Activated naive CD4-positive, alpha-beta T cell treated with anti-CD3 and anti-CD28 coated beads, Interleukin-2, amount 50 U/mL, for 72 hours (primary cell): ENCODE measurements at regions not wholly inside any gene's neighbourhood (a gene's known extent, or its start where the extent isn't known, plus 50 kb on each side); places are given as distances from the start of the nearest gene placed in this dataset.

Experiments
- ATAC-seq, 2 donors: fragments of 150-1000 bp; cut with Tn5 transposase; 2 replicates each; pipeline ENCODE4 v1.10.0; 2021; ENCODE audit warnings: mild to moderate bottlenecking in 2 of 2, moderate library complexity in 2 of 2
- DNase-seq, 2 donors: peaks; one replicate each; pipeline ENCODE4 v3.0.0; 2021 to 2022; ENCODE audit warnings: low spot score in 2 of 2
- H3K27ac Mint-ChIP-seq, 2 donors: one replicate each; pipeline ENCODE4 v1.8.0; 2022; ENCODE audit warnings: mild to moderate bottlenecking in 2 of 2, mixed read lengths in 2 of 2
- H3K36me3 Mint-ChIP-seq, 2 donors: one replicate each; pipeline ENCODE4 v1.8.0; 2022; ENCODE audit warnings: mixed read lengths in 2 of 2
- H3K9me3 Mint-ChIP-seq, 2 donors: one replicate each; pipeline ENCODE4 v1.8.0; 2022; ENCODE audit warnings: mixed read lengths in 2 of 2

GRCh38 chr6:168736039-168736438 is 295.1 kb downstream of the SMOC2 start:
- H3K9me3 Mint-ChIP-seq: no peaks in the 10 kb centered on the region
- no peak for DNase-seq
- no peak for ATAC-seq
- peaks cover 0 to 13% of the 10 kb centered on the region in 2 donors for H3K36me3 Mint-ChIP-seq
- H3K27ac Mint-ChIP-seq: no peak overlapping the region

GRCh38 chr6:168735268-168735949 is 294.4 kb downstream of the SMOC2 start:
- ATAC-seq (no peak), DNase-seq (no peak)
- Mint-ChIP-seq H3K36me3 (peaks cover 0 to 13% of the 10 kb centered on the region in 2 donors), H3K27ac (no peak overlapping the region), H3K9me3 (no peaks in the 10 kb centered on the region)

GRCh38 chr6:168734523-168734922 is 293.5 kb downstream of the SMOC2 start:
- ATAC-seq: no peak
- peaks cover 0 to 13% of the 10 kb centered on the region in 2 donors for H3K36me3 Mint-ChIP-seq
- DNase-seq: no peak
- H3K9me3 Mint-ChIP-seq: no peaks in the 10 kb centered on the region
- no peak overlapping the region for H3K27ac Mint-ChIP-seq

- H3K36me3 Mint-ChIP-seq: peaks cover 0 to 13% of the 10 kb centered on the region in 2 donors
- DNase-seq (no peak), ATAC-seq (no peak)
- no peaks in the 10 kb centered on the region for H3K9me3 Mint-ChIP-seq
- H3K27ac Mint-ChIP-seq: no peak overlapping the region
Measured at GRCh38 chr6:168732676-168733075, 291.7 kb downstream of the SMOC2 start.

- H3K27ac Mint-ChIP-seq: no peak overlapping the region
- DNase-seq (no peak), ATAC-seq (no peak)
- no peaks in the 10 kb centered on the region for H3K36me3 Mint-ChIP-seq
- H3K9me3 Mint-ChIP-seq: no peaks in the 10 kb centered on the region
Measured at GRCh38 chr6:168730931-168731716, 290.1 kb downstream of the SMOC2 start.

GRCh38 chr6:168728056-168728455 is 287.1 kb downstream of the SMOC2 start:
- H3K9me3 Mint-ChIP-seq: peaks cover 4 to 6% of the 10 kb centered on the region in 2 donors
- ATAC-seq (no peak), DNase-seq (no peak)

GRCh38 chr6:168726312-168726856 is 285.4 kb downstream of the SMOC2 start:
- DNase-seq (no peak), ATAC-seq (no peak)
- Mint-ChIP-seq H3K9me3 (peaks cover 4 to 6% of the 10 kb centered on the region in 2 donors), H3K36me3 (peaks cover 0 to 6% of the 10 kb centered on the region in 2 donors), H3K27ac (no peak overlapping the region)

More at GRCh38 chr6:168728056-168728455, 287.1 kb downstream of the SMOC2 start:
- Mint-ChIP-seq H3K27ac (no peak overlapping the region), H3K36me3 (peaks cover 0 to 6% of the 10 kb centered on the region in 2 donors)

GRCh38 chr6:168725802-168726201 is 284.8 kb downstream of the SMOC2 start:
- Mint-ChIP-seq H3K27ac (no peak overlapping the region), H3K36me3 (peaks cover 0 to 6% of the 10 kb centered on the region in 2 donors), H3K9me3 (peaks cover 4 to 6% of the 10 kb centered on the region in 2 donors)
- ATAC-seq (no peak), DNase-seq (no peak)

- H3K9me3 Mint-ChIP-seq: peaks cover 4 to 6% of the 10 kb centered on the region in 2 donors
- ATAC-seq (no peak), DNase-seq (no peak)
- peaks cover 0 to 6% of the 10 kb centered on the region in 2 donors for H3K36me3 Mint-ChIP-seq
- H3K27ac Mint-ChIP-seq: no peak overlapping the region
Measured at GRCh38 chr6:168724669-168725570, 283.9 kb downstream of the SMOC2 start.

- Mint-ChIP-seq H3K27ac (no peak overlapping the region), H3K36me3 (peaks cover 0 to 6% of the 10 kb centered on the region in 2 donors), H3K9me3 (peaks cover 4 to 6% of the 10 kb centered on the region in 2 donors)
- DNase-seq (no peak), ATAC-seq (no peak)
Measured at GRCh38 chr6:168724033-168724432, 283.0 kb downstream of the SMOC2 start.

GRCh38 chr6:168722397-168722796 is 281.4 kb downstream of the SMOC2 start:
- Mint-ChIP-seq H3K27ac (no peak overlapping the region), H3K9me3 (peaks cover 4 to 6% of the 10 kb centered on the region in 2 donors), H3K36me3 (peaks cover 0 to 6% of the 10 kb centered on the region in 2 donors)
- ATAC-seq (no peak), DNase-seq (no peak)

GRCh38 chr6:168721571-168721970 is 280.6 kb downstream of the SMOC2 start:
- no peak for ATAC-seq

GRCh38 chr6:168719901-168720300 is 278.9 kb downstream of the SMOC2 start:
- DNase-seq (no peak), ATAC-seq (no peak)
- Mint-ChIP-seq H3K9me3 (peaks cover 4 to 6% of the 10 kb centered on the region in 2 donors), H3K27ac (no peak overlapping the region), H3K36me3 (peaks cover 0 to 6% of the 10 kb centered on the region in 2 donors)

More at GRCh38 chr6:168721571-168721970, 280.6 kb downstream of the SMOC2 start:
- H3K27ac Mint-ChIP-seq: no peak overlapping the region
- peaks cover 0 to 6% of the 10 kb centered on the region in 2 donors for H3K36me3 Mint-ChIP-seq
- H3K9me3 Mint-ChIP-seq: peaks cover 4 to 6% of the 10 kb centered on the region in 2 donors
- DNase-seq: no peak

- Mint-ChIP-seq H3K27ac (no peak overlapping the region), H3K36me3 (peaks cover 0 to 6% of the 10 kb centered on the region in 2 donors), H3K9me3 (peaks cover 4 to 6% of the 10 kb centered on the region in 2 donors)
- no peak for DNase-seq
- no peak for ATAC-seq
Measured at GRCh38 chr6:168718821-168719475, 278.0 kb downstream of the SMOC2 start.
